GM23338 (cell line): ENCODE measurements at regions not wholly inside any gene's neighbourhood (a gene's known extent, or its start where the extent isn't known, plus 50 kb on each side); places are given as distances from the start of the nearest gene placed in this dataset.

ENCODE experiments used
- ATAC-seq: fragments of 200-7000 bp; cut with Tn5 transposase; 3 replicates; pipeline ENCODE4 v1.9.1; 2020
- DNase-seq: peaks from one replicate; pipeline ENCODE4 v3.0.0-alpha.2; 2015; ENCODE audit warnings: low spot score
- H2AFZ ChIP-seq: fragments of 200-600 bp; sonication (generic); 2 replicates; pipeline ENCODE4 v1.8.0; 2016; ENCODE audit warnings: antibody characterized with exemption, mild to moderate bottlenecking, moderate library complexity
- H3F3A ChIP-seq: fragments of 200-600 bp; sonication (generic); replicated peaks from 2 replicates; pipeline ENCODE4 v1.8.0; 2017; ENCODE audit warnings: antibody characterized with exemption, mixed run types, low read depth
- H3K27ac ChIP-seq: fragments of 200-600 bp; sonication (generic); 2 replicates; pipeline ENCODE4 v1.6.1; 2016; ENCODE audit warnings: low read depth
- H3K27me3 ChIP-seq: fragments of 200-600 bp; sonication (generic); 2 replicates; pipeline ENCODE4 v1.8.0; 2016; ENCODE audit warnings: mild to moderate bottlenecking, mixed run types, moderate library complexity; ENCODE audit not compliant: insufficient read depth
- H3K36me3 ChIP-seq: fragments of 200-600 bp; sonication (generic); 2 replicates; pipeline ENCODE4 v1.8.0; 2016; ENCODE audit warnings: mild to moderate bottlenecking; ENCODE audit not compliant: insufficient read depth
- H3K4me1 ChIP-seq: fragments of 200-600 bp; sonication (generic); 2 replicates; pipeline ENCODE4 v1.8.0; 2016; ENCODE audit warnings: mild to moderate bottlenecking, moderate library complexity; ENCODE audit not compliant: insufficient read depth
- H3K4me2 ChIP-seq: fragments of 200-600 bp; sonication (generic); 2 replicates; pipeline ENCODE4 v1.7.1; 2017; ENCODE audit warnings: mixed run types
- H3K4me3 ChIP-seq: fragments of 200-600 bp; sonication (generic); 2 replicates; pipeline ENCODE4 v1.6.1; 2016; ENCODE audit warnings: mixed run types
- H3K79me2 ChIP-seq: fragments of 200-600 bp; sonication (generic); replicated peaks from 2 replicates; pipeline ENCODE4 v1.8.0; 2017; ENCODE audit warnings: mild to moderate bottlenecking; ENCODE audit not compliant: insufficient read depth
- H3K9me2 ChIP-seq: fragments of 200-600 bp; sonication (generic); 2 replicates; pipeline ENCODE4 v1.8.0; 2017; ENCODE audit not compliant: insufficient read depth
- H4K20me1 ChIP-seq: fragments of 200-600 bp; sonication (generic); replicated peaks from 2 replicates; pipeline ENCODE4 v1.8.0; 2017; ENCODE audit warnings: mild to moderate bottlenecking; ENCODE audit not compliant: insufficient read depth
- H3K27ac Mint-ChIP-seq: 2 replicates; pipeline ENCODE4 v1.8.0; 2020; ENCODE audit warnings: inconsistent platforms, mild to moderate bottlenecking, moderate library complexity, mixed read lengths
- H3K27me3 Mint-ChIP-seq: 3 replicates; pipeline ENCODE4 v1.8.0; 2022; ENCODE audit warnings: low read depth, mild to moderate bottlenecking, moderate library complexity, mixed read lengths, inconsistent platforms; ENCODE audit not compliant: insufficient read depth, poor library complexity
- H3K36me3 Mint-ChIP-seq: 3 replicates; pipeline ENCODE4 v1.8.0; 2021; ENCODE audit warnings: low read depth, mild to moderate bottlenecking, inconsistent platforms, moderate library complexity, mixed read lengths
- H3K4me1 Mint-ChIP-seq: 3 replicates; pipeline ENCODE4 v1.8.0; 2020; ENCODE audit warnings: mild to moderate bottlenecking, inconsistent platforms, mixed read lengths
- H3K4me3 Mint-ChIP-seq: 3 replicates; pipeline ENCODE4 v1.8.0; 2021; ENCODE audit warnings: moderate library complexity, mild to moderate bottlenecking, inconsistent platforms, mixed read lengths
- H3K9me3 Mint-ChIP-seq: 3 replicates; pipeline ENCODE4 v1.8.0; 2020; ENCODE audit warnings: moderate library complexity, mild to moderate bottlenecking, inconsistent platforms, mixed read lengths
- ETS1 ChIP-seq: IDR thresholded peaks from 2 replicates; pipeline ENCODE4 v1.6.1; 2016; ENCODE audit warnings: antibody characterized with exemption
- EZH2 ChIP-seq: fragments of 200-600 bp; sonication (generic); IDR thresholded peaks from one replicate; pipeline ENCODE4 v1.8.0; 2017; ENCODE audit warnings: antibody characterized with exemption, mild to moderate bottlenecking, low read depth; ENCODE audit not compliant: unreplicated experiment
- JUNB ChIP-seq: IDR thresholded peaks from one replicate; pipeline ENCODE4 v1.6.1; 2016; ENCODE audit warnings: antibody characterized with exemption; ENCODE audit not compliant: unreplicated experiment
- NANOG ChIP-seq: IDR thresholded peaks from 2 replicates; pipeline ENCODE4 v1.6.1; 2016; ENCODE audit warnings: antibody characterized with exemption, borderline replicate concordance
- STAT1 ChIP-seq: IDR thresholded peaks from one replicate; pipeline ENCODE4 v1.6.1; 2016; ENCODE audit warnings: antibody characterized with exemption; ENCODE audit not compliant: unreplicated experiment
- ZNF114 ChIP-seq: fragments of 250-450 bp; sonication (Bioruptor Pico); IDR thresholded peaks from 2 replicates; pipeline ENCODE4 v1.5.0; 2020; ENCODE audit warnings: mild to moderate bottlenecking, moderate library complexity
- ZNF462 ChIP-seq: fragments of 250-450 bp; sonication (Bioruptor Pico); IDR thresholded peaks from 2 replicates; pipeline ENCODE4 v1.5.0; 2020; ENCODE audit warnings: mild to moderate bottlenecking, moderate library complexity
- TF ChIP-seq, protein P1 (sequence below), 2 experiments: fragments of 200-600 bp in 1 of 2; sonication (generic) in 1 of 2; conservative IDR thresholded peaks; 2 replicates each; pipeline versions ENCODE4 v1.5.1 to v1.6.1; 2016 to 2017; ENCODE audit warnings: antibody characterized with exemption in 2 of 2, low read depth in 2 of 2, mild to moderate bottlenecking in 2 of 2, moderate library complexity in 1 of 2

- Histone ChIP-seq H3K79me2 (no peaks in the 10 kb centered on the region), H3K36me3 (no peaks in the 10 kb centered on the region), H3K27ac (no peak overlapping the region), H3K27me3 (no peaks in the 10 kb centered on the region), H4K20me1 (no peaks in the 10 kb centered on the region), H3K9me2 (peaks cover 12% of the 10 kb centered on the region), H3K4me1 (no peaks in the 10 kb centered on the region), H3K4me3 (no peak overlapping the region), H3F3A (no peaks in the 10 kb centered on the region), H2AFZ (peak overlapping the region; percentile 70), H3K4me2 (no peak overlapping the region)
- ATAC-seq = no peak
- no peak overlapping the region for H3K27ac Mint-ChIP-seq
- no peaks in the 10 kb centered on the region for H3K36me3 Mint-ChIP-seq
- 0 out of 3 replicates have a peak, but pooled peaks cover 3% of the 10 kb centered on the region for H3K4me1 Mint-ChIP-seq
- H3K27me3 Mint-ChIP-seq = no peaks in the 10 kb centered on the region
- DNase-seq = no peak
- TF ChIP-seq ETS1 = no peak
- TF ChIP-seq EZH2 = no peak
- no peak for TF ChIP-seq STAT1
- no peak for TF ChIP-seq ZNF114 (CRISPR knock-in tag)
- no peak for TF ChIP-seq NANOG
- TF ChIP-seq, protein P1, sequence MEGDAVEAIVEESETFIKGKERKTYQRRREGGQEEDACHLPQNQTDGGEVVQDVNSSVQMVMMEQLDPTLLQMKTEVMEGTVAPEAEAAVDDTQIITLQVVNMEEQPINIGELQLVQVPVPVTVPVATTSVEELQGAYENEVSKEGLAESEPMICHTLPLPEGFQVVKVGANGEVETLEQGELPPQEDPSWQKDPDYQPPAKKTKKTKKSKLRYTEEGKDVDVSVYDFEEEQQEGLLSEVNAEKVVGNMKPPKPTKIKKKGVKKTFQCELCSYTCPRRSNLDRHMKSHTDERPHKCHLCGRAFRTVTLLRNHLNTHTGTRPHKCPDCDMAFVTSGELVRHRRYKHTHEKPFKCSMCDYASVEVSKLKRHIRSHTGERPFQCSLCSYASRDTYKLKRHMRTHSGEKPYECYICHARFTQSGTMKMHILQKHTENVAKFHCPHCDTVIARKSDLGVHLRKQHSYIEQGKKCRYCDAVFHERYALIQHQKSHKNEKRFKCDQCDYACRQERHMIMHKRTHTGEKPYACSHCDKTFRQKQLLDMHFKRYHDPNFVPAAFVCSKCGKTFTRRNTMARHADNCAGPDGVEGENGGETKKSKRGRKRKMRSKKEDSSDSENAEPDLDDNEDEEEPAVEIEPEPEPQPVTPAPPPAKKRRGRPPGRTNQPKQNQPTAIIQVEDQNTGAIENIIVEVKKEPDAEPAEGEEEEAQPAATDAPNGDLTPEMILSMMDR (conservative IDR thresholded peaks at IDR 0.05; ENCODE audit: low read depth in 2 of 2) = no peak
- TF ChIP-seq ZNF462 (CRISPR knock-in tag) = no peak
- TF ChIP-seq JUNB = no peak
- H3K9me3 Mint-ChIP-seq = no peaks in the 10 kb centered on the region; the same call in 2 of the 3 replicates
- no peak overlapping the region for H3K4me3 Mint-ChIP-seq
These were observed 266.9 kb downstream of the AASDHPPT start for GRCh38 chr11:106344394-106344793.
